Osteoblast (primary cell): ENCODE measurements at regions not wholly inside any gene's neighbourhood (a gene's known extent, or its start where the extent isn't known, plus 50 kb on each side); places are given as distances from the start of the nearest gene placed in this dataset.

Experiments used
- DNase-seq: peaks from one replicate; pipeline ENCODE4 v3.0.0; 2011; ENCODE audit warnings: low spot score, mixed read lengths; ENCODE audit not compliant: insufficient read length; ENCODE audit errors: missing footprints
- H2AFZ ChIP-seq: 2 replicates; pipeline ENCODE4 v1.6.0; 2011; ENCODE audit warnings: mild to moderate bottlenecking, low read length
- H3K27ac ChIP-seq: 2 replicates; pipeline ENCODE4 v1.5.1; 2011; ENCODE audit warnings: mild to moderate bottlenecking, low read depth, low read length, moderate library complexity
- H3K27me3 ChIP-seq: 2 replicates; pipeline ENCODE4 v1.6.0; 2012; ENCODE audit warnings: mild to moderate bottlenecking, control low read depth, inconsistent platforms, low read length, moderate library complexity; ENCODE audit not compliant: insufficient read depth
- H3K36me3 ChIP-seq: 2 replicates; pipeline ENCODE4 v1.5.1; 2011; ENCODE audit warnings: mild to moderate bottlenecking, low read length, control low read depth, moderate library complexity; ENCODE audit not compliant: insufficient read depth
- H3K4me1 ChIP-seq: 2 replicates; pipeline ENCODE4 v1.5.1; 2011; ENCODE audit warnings: mild to moderate bottlenecking, low read length, control low read depth, moderate library complexity; ENCODE audit not compliant: insufficient read depth
- H3K4me2 ChIP-seq: 2 replicates; pipeline ENCODE4 v1.6.0; 2011; ENCODE audit warnings: mild to moderate bottlenecking, low read length; ENCODE audit not compliant: insufficient read depth
- H3K4me3 ChIP-seq: fragments of 200-600 bp; sonication (generic); 3 replicates; pipeline ENCODE4 v1.5.1; 2012; ENCODE audit warnings: mild to moderate bottlenecking, low read length, inconsistent platforms; ENCODE audit not compliant: insufficient read depth
- H3K79me2 ChIP-seq: 2 replicates; pipeline ENCODE4 v1.6.0; 2012; ENCODE audit warnings: mild to moderate bottlenecking, low read length, control low read depth, inconsistent platforms; ENCODE audit not compliant: insufficient read depth
- H3K9me3 ChIP-seq: 2 replicates; pipeline ENCODE4 v1.5.1; 2011; ENCODE audit warnings: low read depth, low read length, control low read depth
- H4K20me1 ChIP-seq: 2 replicates; pipeline ENCODE4 v1.6.0; 2012; ENCODE audit warnings: mild to moderate bottlenecking, low read length, control low read depth; ENCODE audit not compliant: insufficient read depth
- TF ChIP-seq, protein P1 (sequence below): IDR thresholded peaks from 2 replicates; pipeline ENCODE4 v1.5.1; 2011; ENCODE audit warnings: mild to moderate bottlenecking, low read depth, low read length, moderate library complexity; ENCODE audit errors: extremely low read depth

DNA sequence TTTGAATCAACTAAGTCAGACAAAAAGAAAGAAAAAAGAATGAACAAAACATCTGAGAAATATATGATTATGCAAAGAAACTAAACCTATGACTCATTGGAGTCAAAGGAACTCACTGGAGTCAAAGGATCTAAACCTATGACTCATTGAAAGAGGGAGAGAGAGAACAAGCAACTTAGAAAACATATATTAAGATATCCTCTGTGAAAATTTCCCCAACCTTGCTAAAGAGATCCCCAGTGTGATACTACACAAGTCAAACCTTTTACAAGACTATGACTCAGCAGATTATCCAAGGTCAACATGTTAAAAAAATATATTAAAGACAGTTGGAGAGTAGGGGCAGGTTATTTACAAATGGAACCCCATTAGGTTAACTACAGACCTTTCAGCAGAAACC lies 1538.3 kb downstream of the NCAM2 start:
- no peak for DNase-seq
- Histone ChIP-seq H4K20me1 (no peaks in the 10 kb centered on the region), H3K4me2 (no peak overlapping the region), H3K9me3 (peaks cover 5% of the 10 kb centered on the region), H3K36me3 (no peaks in the 10 kb centered on the region), H3K4me3 (no peak overlapping the region), H3K79me2 (no peaks in the 10 kb centered on the region), H3K4me1 (no peaks in the 10 kb centered on the region), H3K27ac (no peak overlapping the region), H3K27me3 (no peaks in the 10 kb centered on the region), H2AFZ (no peak overlapping the region)
- TF ChIP-seq, protein P1, sequence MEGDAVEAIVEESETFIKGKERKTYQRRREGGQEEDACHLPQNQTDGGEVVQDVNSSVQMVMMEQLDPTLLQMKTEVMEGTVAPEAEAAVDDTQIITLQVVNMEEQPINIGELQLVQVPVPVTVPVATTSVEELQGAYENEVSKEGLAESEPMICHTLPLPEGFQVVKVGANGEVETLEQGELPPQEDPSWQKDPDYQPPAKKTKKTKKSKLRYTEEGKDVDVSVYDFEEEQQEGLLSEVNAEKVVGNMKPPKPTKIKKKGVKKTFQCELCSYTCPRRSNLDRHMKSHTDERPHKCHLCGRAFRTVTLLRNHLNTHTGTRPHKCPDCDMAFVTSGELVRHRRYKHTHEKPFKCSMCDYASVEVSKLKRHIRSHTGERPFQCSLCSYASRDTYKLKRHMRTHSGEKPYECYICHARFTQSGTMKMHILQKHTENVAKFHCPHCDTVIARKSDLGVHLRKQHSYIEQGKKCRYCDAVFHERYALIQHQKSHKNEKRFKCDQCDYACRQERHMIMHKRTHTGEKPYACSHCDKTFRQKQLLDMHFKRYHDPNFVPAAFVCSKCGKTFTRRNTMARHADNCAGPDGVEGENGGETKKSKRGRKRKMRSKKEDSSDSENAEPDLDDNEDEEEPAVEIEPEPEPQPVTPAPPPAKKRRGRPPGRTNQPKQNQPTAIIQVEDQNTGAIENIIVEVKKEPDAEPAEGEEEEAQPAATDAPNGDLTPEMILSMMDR, result no peak

DNA sequence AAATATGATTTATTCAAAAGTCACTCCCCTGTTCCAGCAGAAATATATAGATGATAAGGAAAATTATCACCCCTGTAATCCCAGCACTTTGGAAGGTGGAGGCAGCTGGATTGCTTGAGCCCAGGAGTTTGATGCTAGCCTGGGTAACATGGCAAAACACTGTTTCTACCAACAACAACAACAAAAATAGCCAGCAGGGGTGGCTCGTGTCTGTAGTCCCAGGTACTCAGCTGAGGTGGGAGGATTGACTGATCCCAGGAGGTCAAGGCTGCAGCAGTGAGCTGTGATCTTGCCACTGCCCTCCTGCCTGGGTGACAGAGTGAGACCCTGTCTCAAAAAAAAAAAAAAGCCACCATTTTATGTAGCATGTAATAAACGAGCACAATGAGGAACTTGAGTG lies 1546.5 kb downstream of the NCAM2 start:
- Histone ChIP-seq H3K9me3 (peaks cover 4% of the 10 kb centered on the region), H3K36me3 (no peaks in the 10 kb centered on the region), H4K20me1 (no peaks in the 10 kb centered on the region), H3K4me1 (no peaks in the 10 kb centered on the region), H3K27ac (no peak overlapping the region), H3K27me3 (no peaks in the 10 kb centered on the region), H3K4me2 (no peak overlapping the region), H3K79me2 (no peaks in the 10 kb centered on the region), H3K4me3 (no peak overlapping the region), H2AFZ (no peak overlapping the region)
- TF ChIP-seq, protein P1, result no peak
- DNase-seq, result no peak

DNA sequence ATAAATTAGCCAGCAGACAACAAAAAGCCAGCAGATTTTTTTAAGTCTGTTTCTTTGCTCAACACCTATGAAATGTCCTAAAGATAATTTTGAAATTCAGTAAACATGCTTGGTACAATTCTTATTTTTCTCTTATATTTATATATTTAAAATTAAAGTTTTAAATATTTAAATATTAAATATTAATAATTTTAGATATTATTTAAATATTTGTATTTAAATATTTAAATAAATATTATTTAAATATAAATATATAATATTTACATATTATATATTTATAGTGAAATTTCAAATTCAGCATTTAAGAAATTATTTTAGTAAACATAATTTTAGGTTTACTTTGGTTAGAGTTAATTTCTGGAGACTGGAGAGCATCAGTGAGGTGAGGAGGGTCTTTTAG lies 1554.2 kb downstream of the NCAM2 start:
- Histone ChIP-seq H3K4me1 (no peaks in the 10 kb centered on the region), H2AFZ (no peak overlapping the region), H3K9me3 (no peaks in the 10 kb centered on the region), H3K79me2 (no peaks in the 10 kb centered on the region), H3K4me3 (no peak overlapping the region), H4K20me1 (no peaks in the 10 kb centered on the region), H3K36me3 (no peaks in the 10 kb centered on the region), H3K27me3 (no peaks in the 10 kb centered on the region), H3K4me2 (no peak overlapping the region), H3K27ac (no peak overlapping the region)
- DNase-seq, result no peak
- TF ChIP-seq, protein P1, result no peak

DNA sequence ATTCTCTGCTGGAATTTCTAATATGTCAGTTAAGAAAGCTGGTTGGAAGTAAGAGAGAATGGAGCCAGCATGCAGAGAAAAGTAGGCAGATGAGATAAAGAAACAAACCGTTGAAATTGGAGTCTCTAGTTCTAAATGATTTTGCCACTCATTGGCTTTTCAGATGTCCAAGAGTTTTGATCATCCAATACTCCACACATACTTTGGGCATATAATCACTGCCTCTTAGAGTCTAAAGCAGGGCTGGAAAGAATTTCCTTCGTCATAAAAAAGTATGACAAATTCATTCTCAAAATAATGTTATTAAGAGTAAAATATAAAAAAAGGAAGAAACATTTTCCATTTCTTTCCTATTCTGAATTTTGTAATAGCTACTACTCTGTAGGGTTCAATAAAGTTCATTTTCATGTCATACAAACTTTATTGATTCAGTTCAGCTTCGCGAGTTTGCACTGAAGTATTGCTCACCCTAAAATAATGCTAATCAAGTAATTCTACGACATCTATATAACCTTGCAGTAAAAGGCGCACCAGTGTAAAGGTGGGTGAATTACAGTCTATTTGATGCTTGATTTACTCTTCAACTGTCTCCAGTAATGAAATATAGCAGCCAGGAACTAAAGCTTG lies 1556.6 kb downstream of the NCAM2 start:
- TF ChIP-seq, protein P1, result no peak

More for the DNA sequence above, 1556.6 kb downstream of the NCAM2 start:
- no peaks in the 10 kb centered on the region for H3K27me3 ChIP-seq
- H4K20me1 ChIP-seq, result no peaks in the 10 kb centered on the region
- H3K4me1 ChIP-seq, result no peaks in the 10 kb centered on the region
- H3K27ac ChIP-seq, result no peak overlapping the region
- no peak overlapping the region for H3K4me2 ChIP-seq
- H2AFZ ChIP-seq, result no peak overlapping the region
- no peaks in the 10 kb centered on the region for H3K79me2 ChIP-seq
- no peak overlapping the region for H3K4me3 ChIP-seq
- no peaks in the 10 kb centered on the region for H3K9me3 ChIP-seq
- no peaks in the 10 kb centered on the region for H3K36me3 ChIP-seq
- no peak for DNase-seq
